NCI-H1048 (cell line): ENCODE measurements at regions not wholly inside any gene's neighbourhood (a gene's known extent, or its start where the extent isn't known, plus 50 kb on each side); places are given as distances from the start of the nearest gene placed in this dataset.

Experiments used
- DNase-seq: peaks from one replicate; lab custom pipeline; 2025; lab: John Stamatoyannopoulos, UW

DNA sequence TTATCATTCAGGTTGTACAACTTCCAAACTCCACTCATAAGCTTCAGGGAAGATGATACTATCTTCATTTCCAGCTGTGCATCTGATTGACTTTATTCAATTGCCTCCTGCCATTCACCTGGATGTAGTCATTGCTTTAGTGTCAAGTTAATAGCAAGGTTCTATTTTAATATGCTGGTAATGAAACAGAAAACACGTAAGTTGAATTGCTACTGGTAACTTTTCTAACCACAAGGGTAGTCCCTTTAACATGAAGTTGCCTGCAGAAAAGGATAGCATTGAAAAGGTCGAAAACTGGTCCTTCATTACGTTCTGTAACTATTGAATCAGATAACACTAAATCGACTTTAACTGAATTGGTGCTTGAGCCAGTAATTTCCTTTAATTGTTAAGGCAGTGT, 459.4 kb upstream of the CDH6 start:
- DNase-seq = no peak

DNA sequence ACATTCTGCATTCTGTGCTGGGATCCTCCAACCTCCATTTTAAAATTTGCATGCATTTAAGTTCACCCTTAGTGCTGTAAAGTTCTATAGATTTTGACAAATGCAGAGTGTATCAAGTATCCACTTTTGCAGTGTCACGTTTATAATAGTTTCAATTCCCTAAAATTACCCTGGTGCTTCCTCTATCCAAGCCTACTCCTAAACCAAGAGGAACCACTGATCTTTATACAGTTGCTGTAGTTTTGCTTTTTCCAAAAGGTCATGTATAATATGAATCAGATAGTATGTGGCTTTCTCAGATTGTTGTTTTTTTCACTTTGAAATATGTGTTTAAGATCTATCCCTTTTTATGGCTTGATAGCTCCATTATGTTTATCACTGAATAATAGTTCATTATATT, 468.4 kb upstream of the CDH6 start:
- no peak for DNase-seq

DNA sequence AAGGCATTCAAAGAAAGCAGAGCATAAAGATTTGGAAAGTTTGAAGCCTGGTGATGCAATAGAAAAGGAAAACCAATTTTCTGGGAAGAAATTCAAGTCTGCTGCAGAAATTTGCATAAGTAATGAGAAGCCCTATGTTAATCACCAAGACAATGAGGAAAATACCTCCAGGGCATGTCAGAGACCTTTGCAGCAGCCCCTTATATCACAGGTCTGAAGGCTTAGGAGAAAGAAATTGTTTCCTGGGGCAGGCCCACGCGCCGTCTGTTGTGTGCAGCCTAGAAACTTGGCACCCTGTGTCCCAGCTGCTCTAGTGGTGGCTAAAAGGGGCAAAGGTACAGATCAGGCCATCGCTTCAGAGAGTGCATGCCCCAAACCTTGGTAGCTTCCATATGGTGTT, 495.3 kb upstream of the CDH6 start:
- no peak for DNase-seq

DNA sequence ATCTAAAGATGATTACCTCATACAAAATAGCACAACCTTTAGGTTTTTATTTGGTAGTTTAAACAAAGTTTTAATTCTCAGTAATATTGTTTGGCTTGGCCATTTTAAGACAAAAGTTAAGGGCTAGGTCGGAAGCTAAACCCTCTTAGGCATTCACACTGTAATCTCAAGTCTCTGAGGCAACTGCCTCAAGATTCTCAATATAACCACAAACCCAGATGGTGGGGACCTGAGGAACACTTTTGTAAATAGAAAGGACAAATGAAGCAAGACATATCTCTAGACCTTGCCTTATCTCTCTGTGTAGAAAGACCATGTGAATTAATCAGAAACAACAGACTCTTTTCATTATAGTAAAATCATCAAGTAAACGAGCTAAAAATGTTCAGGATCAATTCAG, 500.2 kb upstream of the CDH6 start:
- DNase-seq = no peak

DNA sequence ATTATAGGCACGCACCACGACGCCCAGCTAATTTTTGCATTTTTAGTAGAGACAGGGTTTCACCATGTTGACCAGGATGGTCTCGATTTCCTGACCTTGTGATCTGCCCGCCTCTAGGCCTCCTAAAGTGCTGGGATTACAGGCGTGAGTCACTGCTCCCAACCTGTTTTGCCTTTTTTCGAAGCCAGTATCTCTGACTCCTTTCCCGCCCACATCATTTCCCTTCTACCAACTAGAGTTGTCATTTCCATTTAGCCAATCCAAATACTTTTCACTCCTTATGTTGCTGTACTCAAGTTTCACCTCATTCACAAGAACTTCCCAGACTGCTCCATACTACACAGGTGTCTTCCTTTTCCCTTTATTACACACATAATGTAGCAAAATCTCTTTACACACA, 502.6 kb upstream of the CDH6 start:
- no peak for DNase-seq

DNA sequence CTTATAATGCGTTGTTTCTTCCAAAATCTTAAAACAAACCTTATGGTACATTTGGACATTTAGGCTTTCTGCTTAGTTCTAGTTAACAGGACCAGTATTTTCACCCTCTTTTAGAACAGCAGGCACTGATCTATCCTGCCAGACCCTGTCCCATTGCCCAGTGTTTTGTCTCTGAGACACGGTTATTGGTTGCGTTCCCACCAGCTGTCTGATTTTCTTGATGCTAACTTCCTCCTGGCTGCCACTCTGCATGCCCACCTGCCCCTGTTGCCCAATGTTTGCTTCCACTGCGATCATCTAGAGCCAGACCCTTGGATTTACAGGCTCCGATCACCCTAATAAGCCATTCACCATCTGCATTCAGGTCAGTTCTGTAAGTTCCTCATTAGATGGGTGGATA, 506.0 kb upstream of the CDH6 start:
- no peak for DNase-seq

DNA sequence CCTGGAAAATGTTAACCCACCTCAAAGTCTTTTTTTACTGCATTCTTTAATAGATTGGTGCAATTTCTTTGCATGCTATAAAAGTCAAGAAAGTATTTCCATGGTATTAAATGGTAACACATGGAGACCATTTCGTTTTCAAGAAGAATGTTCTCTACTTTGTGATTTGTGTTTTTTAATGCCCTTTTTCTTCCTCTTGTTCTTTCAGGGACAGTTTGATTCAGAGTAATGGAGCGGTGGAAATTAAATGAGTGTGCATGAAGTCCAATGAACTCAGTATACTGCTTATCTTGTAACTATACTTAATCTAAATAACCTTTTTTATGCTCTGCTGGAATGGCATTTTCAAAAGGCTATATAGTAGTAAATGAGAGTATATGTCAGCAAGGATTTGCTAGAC, 507.0 kb upstream of the CDH6 start:
- no peak for DNase-seq

DNA sequence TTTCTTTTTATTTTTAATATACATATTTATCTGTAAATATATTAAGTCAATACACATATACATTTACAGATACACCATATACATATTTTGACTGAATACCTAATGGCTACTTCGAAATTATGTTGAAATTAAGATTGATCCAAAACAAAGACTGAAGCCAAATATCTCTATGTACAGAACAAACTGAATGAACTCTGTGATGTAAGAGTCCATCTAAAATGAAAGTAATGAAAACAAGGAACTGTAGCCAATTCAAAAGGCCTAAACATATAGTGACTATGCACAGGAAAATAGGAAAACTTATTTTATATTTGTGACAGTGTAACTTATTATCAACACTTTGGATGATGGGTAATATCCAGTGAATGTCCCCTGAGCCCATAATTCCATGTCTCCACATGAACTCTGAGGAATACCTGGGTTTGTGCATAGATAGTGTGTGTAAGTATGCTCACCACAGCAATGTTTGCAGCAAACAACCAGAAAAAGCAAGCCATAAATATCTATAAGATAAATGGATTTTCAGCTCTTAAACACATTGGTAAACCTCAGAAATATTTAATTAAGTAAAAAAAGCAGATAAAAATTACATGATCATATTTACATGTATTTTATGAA, 517.2 kb upstream of the CDH6 start:
- DNase-seq = no peak

DNA sequence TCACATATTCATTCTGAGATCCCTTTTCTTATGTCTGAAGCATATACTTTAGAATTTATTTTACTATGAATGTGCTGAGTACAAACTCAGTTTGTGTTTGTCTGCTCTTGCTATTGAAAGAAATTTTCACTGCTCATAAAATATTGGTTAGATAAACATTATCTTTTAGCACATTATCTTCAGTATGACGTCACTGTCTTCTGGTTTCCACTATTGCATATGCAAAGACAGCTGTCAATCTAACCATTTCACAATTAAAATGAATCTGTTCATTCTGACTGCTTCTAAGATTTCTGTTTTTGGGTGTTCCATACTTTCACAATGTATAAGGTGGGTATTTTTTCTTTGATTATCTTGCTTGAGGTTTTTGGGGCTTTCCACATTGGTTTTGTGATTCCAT, 526.2 kb upstream of the CDH6 start:
- no peak for DNase-seq

DNA sequence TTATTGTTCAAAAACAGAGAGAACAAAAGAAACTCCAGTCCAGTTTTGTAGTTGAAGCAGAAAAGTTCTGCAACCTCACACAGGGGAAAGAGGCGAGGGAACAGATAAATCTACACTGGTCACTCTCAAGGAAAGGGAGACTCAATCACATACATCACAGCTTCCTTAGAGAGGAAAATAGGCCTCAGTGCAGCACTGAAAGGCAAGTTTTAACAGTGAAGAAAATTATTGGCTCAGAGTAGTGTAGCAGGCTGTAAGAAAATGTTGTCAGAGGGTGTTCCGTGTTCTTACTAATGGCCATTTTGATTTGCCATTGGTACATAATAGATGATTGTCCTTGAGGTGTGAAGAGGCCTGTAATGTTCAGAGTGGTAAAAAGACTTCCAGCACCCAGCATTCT, 530.0 kb upstream of the CDH6 start:
- no peak for DNase-seq

DNA sequence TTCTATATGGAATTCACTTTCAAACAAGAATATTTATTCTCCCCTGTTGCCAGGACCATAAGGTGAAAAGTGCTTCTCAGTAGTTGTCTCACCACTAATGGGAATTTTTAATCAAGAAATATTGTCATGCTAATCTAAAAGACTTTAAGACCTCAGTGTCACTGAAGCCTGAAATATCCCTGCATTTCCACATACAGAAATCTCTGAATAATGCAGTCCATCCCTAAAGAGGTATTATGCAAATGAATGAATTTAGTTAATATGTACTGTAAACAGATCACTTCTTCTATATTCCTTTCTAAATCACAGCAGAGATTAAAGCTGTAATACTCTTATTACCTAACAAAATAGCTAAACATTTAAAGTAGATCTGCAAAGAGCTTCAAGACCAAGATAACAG, 531.1 kb upstream of the CDH6 start:
- DNase-seq = no peak

DNA sequence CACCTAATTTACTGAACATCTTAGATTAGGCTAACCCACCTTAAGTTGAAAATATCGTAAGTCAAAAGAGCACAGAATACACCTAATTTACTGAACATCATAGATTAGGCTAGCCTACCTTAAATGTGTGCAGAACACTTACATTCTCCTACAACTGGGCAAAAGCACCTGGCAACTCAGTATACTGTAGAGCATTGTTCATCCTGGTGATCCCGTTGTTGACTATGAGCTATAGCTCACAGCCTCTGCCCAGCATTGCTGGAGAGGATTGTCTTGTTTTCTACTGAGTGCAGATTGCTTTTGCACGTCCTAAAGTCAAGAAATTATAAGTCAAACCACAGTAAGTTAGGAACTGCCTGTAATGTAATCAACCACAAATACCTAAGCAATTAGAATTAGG, 531.8 kb upstream of the CDH6 start:
- DNase-seq = no peak

DNA sequence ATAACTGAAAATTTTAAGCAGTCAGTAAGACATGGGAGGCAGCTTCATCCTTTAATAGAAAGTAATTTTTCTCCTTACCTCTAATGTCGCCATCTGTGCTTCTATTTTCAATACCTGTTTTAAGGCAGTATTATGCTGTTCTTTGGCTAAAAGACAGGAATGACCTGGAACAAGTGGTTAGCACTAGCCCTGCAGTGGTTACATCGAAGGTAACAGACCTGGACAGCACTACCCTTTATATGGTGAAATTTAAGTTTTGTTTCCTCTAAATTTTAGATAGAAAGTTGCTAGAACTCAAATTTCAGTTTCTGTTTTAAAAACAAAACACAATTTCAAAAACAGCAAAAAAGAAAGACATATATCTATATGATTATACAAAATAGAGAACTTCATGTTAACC, 534.1 kb upstream of the CDH6 start:
- no peak for DNase-seq

DNA sequence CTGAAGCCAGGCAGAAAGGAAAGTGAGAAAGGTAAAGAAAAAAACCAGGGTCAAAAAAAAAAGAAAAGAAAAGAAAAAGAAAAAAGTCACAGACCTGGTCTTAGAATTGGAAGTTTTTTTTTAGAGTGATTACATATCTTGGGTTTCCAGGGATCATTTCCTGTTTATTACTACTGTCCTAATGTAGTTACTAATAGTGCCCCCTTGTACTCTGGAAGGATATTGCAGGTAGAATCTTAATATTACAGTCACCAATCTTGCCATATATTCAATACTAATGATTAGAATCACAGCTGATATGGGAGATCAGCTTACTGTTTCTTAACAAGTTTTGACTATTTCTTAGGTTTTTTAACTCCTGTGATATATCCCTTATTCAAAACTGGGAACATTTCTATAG, 543.2 kb upstream of the CDH6 start:
- no peak for DNase-seq

DNA sequence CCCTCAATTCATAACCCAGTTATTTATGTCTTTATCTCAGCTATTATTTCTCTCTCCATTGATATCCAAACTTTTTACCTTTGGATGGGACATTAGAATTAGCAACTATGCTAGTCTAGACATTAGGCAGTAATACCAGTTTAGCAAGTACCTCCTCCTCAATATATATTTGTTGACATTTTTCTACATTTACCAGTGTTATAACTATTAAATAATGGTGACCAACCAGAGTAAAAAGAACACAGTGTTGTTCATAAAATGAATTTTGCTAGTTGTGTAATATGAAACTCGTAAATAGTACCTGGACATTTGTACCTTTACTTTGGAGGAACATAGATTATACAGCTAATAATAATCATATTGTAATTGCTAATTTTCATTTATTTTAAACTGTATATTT, 554.6 kb upstream of the CDH6 start:
- no peak for DNase-seq

DNA sequence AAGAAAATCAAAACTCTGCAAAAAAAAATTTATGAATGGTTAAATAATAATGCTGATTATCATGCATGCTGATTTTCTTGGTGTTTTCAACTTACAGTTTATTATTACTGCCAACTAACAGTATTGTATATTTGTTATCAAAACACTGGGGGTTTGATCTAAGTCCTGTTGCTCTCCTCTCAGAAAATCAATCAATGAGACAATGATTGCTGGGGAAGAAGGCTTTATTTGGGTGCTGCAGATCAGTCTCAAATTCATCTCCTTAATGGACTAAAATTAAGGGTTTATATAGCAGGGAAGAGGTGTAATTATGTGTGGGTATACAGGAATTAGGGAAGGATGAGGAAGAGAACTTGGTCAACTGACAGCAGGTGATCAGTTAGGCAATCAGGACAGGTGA, 565.5 kb upstream of the CDH6 start:
- no peak for DNase-seq

DNA sequence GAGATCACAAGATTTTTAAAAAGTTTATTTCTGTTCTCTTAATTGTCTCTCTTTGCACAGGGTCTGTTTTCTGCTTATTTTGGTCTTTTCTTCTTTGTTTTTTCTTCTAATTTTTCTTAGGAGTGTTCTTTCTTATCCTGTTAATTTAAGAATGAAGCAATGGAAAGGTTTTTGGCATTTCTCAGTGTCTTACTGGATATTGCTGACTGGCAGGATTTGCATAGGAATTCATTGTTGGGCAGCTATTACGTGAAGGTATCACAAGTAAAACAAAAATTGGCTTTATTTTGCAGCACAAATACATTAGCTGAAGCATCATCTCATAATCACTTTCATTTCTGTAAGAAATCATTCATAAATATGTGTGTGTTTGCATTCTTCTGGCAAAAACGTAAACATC, 566.9 kb upstream of the CDH6 start:
- DNase-seq = no peak

DNA sequence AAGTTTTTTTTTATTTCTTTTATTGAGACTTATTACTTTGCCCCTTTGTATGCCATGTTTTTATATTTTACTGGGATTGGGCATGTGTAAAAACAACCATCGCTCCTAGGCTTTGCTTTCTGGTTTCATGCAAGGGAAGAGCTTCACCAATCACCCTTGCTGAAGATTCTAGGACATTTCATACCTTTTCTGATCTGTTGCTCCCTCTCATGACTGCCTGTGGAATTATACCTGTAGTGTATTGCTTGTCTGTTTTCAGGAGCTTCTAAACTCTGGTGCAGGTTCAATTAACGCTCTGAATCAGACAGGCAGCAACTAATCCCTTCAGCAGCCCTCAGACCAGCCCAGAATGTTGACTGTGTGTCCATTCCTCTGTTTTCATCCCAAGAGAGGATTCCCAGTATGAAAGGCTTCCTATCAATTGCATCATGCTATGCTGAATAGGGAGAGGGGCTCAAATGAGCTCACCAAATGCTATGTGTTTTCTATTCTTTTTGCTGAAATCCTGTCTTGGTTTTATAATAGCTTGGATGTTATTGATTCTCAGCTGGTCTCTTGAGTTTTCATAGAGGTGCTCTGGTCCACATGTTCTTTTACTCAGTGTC, 572.9 kb upstream of the CDH6 start:
- DNase-seq = no peak

DNA sequence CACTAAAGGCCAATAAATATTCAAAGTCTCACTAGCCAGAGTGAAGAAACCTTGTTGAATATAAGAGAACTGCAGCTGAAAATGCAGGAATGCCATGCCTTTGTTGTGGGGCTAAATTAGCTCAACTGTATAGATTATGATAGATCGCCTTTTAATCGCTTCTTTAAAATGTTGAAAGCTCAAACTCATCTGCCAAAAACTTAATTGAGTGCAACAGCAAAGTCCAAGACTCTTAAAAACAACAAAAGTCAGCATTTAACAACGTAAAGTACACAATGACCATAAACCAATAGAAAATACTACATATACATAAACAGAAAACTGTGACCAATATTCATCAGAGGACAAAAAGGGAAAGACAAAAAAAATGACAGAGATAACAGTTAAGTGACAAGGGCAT, 585.0 kb upstream of the CDH6 start:
- DNase-seq = no peak

DNA sequence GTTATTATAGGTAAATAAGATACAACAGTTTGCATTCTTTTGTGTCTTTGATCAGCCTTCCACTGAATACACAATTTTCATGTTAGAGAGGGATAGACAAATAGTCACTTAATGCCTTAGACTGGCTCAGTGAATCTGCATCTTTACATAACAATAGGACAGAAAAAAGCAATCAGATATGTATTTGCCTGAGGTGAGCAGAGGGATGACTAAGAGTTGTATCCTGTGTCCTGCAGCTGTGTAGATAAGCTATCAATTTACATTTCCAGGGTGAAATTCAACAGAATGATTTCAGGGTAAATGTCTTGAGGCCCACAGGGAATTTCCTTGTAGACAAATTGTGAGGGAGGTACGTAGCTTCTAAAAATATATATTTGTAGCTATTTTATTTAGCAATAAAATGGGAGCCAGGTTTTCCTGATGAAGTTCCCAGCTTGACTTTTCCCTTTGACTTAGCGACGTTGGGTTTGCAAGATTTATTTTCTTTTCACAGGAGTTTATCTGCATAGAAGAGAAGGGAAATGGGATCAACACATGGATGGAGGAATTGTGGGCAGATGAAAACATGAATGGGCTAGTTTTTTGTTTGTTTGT, 586.1 kb upstream of the CDH6 start:
- DNase-seq = no peak

DNA sequence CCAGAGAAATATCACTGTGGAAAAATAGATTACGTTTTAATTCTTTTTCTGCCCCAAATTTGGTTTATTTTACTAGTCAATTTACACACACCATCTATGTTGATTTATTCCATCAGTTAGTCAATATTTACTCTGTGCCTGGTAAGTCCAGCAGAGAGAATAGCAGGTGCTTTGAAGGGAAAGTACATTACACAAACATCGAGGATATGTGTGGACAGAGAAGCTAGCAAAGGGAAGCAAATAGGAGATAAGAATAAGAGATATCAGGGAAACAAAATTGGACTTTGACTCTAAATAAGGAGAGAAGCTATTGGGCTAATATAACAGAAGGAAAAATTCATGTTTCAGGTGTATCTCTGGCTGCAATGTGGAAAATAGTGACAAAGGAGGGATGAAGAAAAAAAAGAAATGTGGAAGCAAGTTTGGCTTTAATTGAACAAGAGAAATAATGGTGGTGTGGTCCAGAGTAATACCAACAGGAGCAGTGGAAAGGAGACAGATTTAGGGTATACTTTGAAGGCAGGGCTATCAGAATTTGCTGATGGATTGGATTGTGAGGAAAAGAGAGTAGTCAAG, 587.7 kb upstream of the CDH6 start:
- no peak for DNase-seq

DNA sequence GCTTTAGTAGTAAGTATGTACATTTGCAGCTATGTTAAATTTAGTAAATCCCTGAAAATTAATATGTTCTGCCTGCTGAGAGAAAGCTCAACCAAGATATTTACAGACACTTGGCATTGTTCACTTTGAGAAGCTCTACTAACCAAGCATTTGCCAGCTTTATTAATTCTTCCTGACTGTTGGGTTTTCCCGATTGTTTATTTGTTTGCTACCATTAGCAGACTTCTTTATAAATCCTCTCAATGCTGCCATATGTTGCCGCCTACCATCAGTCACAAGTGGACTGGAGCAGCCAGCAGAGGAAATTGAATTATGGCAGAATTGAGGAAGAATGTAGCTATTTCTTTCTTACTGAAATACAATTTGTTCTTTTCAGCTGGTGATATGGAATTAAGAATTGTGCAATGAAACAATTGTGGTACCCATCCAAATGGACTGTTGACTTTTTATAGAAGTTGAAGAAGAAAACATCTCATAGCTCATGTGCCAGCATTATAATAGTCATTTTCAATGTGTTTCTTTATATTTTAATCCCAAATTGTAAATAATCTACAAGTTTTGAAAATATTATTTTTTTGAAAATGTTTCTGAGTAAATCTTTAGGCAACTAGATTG, 588.7 kb upstream of the CDH6 start:
- no peak for DNase-seq

DNA sequence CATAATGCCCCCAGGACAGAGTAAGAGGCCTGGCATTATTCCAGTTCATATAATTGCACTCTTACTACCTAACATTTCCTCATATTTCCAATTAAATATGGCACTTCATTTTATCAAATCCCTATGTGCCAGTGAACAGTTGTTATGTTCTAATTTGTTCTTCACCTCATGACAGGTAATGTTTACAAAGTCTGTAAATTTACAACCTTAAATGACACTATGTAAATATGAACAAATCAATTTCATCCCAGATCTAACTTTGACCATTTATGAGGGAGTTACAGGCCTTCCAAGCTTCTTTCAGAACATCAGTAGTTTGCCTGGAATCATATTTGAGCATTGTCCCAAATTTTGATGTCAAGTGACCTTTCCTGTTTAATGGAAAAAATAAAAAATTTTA, 592.6 kb upstream of the CDH6 start:
- DNase-seq = no peak
